Mesenchymal stem cell (in vitro differentiated cells and primary cell): ENCODE measurements at regions not wholly inside any gene's neighbourhood (a gene's known extent, or its start where the extent isn't known, plus 50 kb on each side); places are given as distances from the start of the nearest gene placed in this dataset.

ENCODE experiments used
- DNase-seq: peaks from one replicate; pipeline ENCODE4 v3.0.0-alpha.2; 2013
- H2AFZ ChIP-seq: one replicate; pipeline ENCODE4 v1.6.1; 2013; ENCODE audit warnings: low read depth, mild to moderate bottlenecking, control low read depth, inconsistent platforms, low read length, moderate library complexity
- H2AK5ac ChIP-seq: 2 replicates; pipeline ENCODE4 v1.6.1; 2013; ENCODE audit warnings: low read length, moderate library complexity, mild to moderate bottlenecking, inconsistent platforms; ENCODE audit not compliant: severe bottlenecking
- H2BK120ac ChIP-seq: one replicate; pipeline ENCODE4 v1.6.1; 2013; ENCODE audit warnings: low read depth, mild to moderate bottlenecking, inconsistent platforms, low read length, moderate library complexity
- H2BK12ac ChIP-seq, 2 experiments: one replicate each; pipeline ENCODE4 v1.6.1; 2013; ENCODE audit warnings: inconsistent platforms in 2 of 2, low read length in 2 of 2, mild to moderate bottlenecking in 2 of 2, moderate library complexity in 2 of 2, control low read depth in 1 of 2
- H2BK15ac ChIP-seq: one replicate; pipeline ENCODE4 v1.6.1; 2013; ENCODE audit warnings: mild to moderate bottlenecking, low read depth, inconsistent platforms; ENCODE audit not compliant: poor library complexity, severe bottlenecking
- H2BK5ac ChIP-seq: 2 replicates; pipeline ENCODE4 v1.6.1; 2013; ENCODE audit warnings: low read depth, mild to moderate bottlenecking, low read length, control low read depth, inconsistent platforms; ENCODE audit not compliant: poor library complexity, severe bottlenecking
- H3K14ac ChIP-seq, 2 experiments: one replicate each; pipeline ENCODE4 v1.6.1; 2013; ENCODE audit warnings: inconsistent platforms in 2 of 2, low read length in 2 of 2, control low read depth in 1 of 2, mild to moderate bottlenecking in 1 of 2, moderate library complexity in 1 of 2
- H3K18ac ChIP-seq, 2 experiments: one replicate each; pipeline ENCODE4 v1.6.1; 2013; ENCODE audit warnings: inconsistent platforms in 2 of 2, low read length in 2 of 2, control low read depth in 1 of 2, low read depth in 1 of 2, mild to moderate bottlenecking in 1 of 2
- H3K23ac ChIP-seq, 2 experiments: one replicate each; pipeline ENCODE4 v1.6.1; 2013; ENCODE audit warnings: inconsistent platforms in 2 of 2, low read length in 2 of 2, mild to moderate bottlenecking in 2 of 2, moderate library complexity in 2 of 2, control low read depth in 1 of 2
- H3K27ac ChIP-seq: 2 replicates; pipeline ENCODE4 v1.5.1; 2013; ENCODE audit warnings: mild to moderate bottlenecking, moderate library complexity, low read length, control low read depth, inconsistent platforms; ENCODE audit not compliant: poor library complexity, severe bottlenecking
- H3K27me3 ChIP-seq, 2 experiments: 2 replicates each; pipeline versions ENCODE4 v1.6.1 to v1.7.0; 2013; ENCODE audit warnings: low read length in 2 of 2, mild to moderate bottlenecking in 2 of 2, moderate library complexity in 2 of 2, control low read depth in 1 of 2, inconsistent platforms in 1 of 2; ENCODE audit not compliant: control insufficient read depth in 1 of 2, insufficient read depth in 1 of 2
- H3K36me3 ChIP-seq, 2 experiments: 2 replicates each; pipeline versions ENCODE4 v1.6.1 to v1.7.0; 2013; ENCODE audit warnings: low read length in 2 of 2, control low read depth in 1 of 2, inconsistent platforms in 1 of 2, low read depth in 1 of 2, mild to moderate bottlenecking in 1 of 2; ENCODE audit not compliant: insufficient read depth in 2 of 2, control insufficient read depth in 1 of 2
- H3K4ac ChIP-seq, 2 experiments: one replicate each; pipeline ENCODE4 v1.6.1; 2013; ENCODE audit warnings: inconsistent platforms in 2 of 2, low read length in 2 of 2, mild to moderate bottlenecking in 2 of 2, moderate library complexity in 2 of 2, control low read depth in 1 of 2, low read depth in 1 of 2
- H3K4me1 ChIP-seq: 2 replicates; pipeline ENCODE4 v1.6.1; 2013; ENCODE audit warnings: low read depth, low read length, control low read depth; ENCODE audit not compliant: control insufficient read depth, insufficient read depth
- H3K4me2 ChIP-seq: 2 replicates; pipeline ENCODE4 v1.6.1; 2013; ENCODE audit warnings: low read length, mild to moderate bottlenecking, inconsistent platforms; ENCODE audit not compliant: poor library complexity, severe bottlenecking
- H3K4me3 ChIP-seq, 2 experiments: 2 replicates each; pipeline versions ENCODE4 v1.5.1 to v1.7.0; 2013; ENCODE audit warnings: low read length in 2 of 2, mild to moderate bottlenecking in 2 of 2, control low read depth in 1 of 2, low read depth in 1 of 2; ENCODE audit not compliant: insufficient read depth in 1 of 2
- H3K79me1 ChIP-seq: replicated peaks from 2 replicates; pipeline ENCODE4 v1.6.1; 2013; ENCODE audit warnings: mild to moderate bottlenecking, control low read depth, low read length, inconsistent platforms; ENCODE audit not compliant: poor library complexity, severe bottlenecking
- H3K9ac ChIP-seq: 2 replicates; pipeline ENCODE4 v1.7.0; 2013; ENCODE audit warnings: mild to moderate bottlenecking, low read length, moderate library complexity
- H3K9me3 ChIP-seq: 2 replicates; pipeline ENCODE4 v1.7.0; 2013; ENCODE audit warnings: mild to moderate bottlenecking, low read length; ENCODE audit not compliant: control insufficient read depth
- H4K8ac ChIP-seq: one replicate; pipeline ENCODE4 v1.6.1; 2013; ENCODE audit warnings: inconsistent platforms, mild to moderate bottlenecking, low read length, moderate library complexity
- H4K91ac ChIP-seq: one replicate; pipeline ENCODE4 v1.6.1; 2013; ENCODE audit warnings: mild to moderate bottlenecking, low read length, inconsistent platforms
- WGBS: methylation state at CpG from one replicate; pipeline ENCODE4 v1.1.7; 2013; ENCODE audit warnings: mixed read lengths; 5-methylcytosine and 5-hydroxymethylcytosine counted together

DNA sequence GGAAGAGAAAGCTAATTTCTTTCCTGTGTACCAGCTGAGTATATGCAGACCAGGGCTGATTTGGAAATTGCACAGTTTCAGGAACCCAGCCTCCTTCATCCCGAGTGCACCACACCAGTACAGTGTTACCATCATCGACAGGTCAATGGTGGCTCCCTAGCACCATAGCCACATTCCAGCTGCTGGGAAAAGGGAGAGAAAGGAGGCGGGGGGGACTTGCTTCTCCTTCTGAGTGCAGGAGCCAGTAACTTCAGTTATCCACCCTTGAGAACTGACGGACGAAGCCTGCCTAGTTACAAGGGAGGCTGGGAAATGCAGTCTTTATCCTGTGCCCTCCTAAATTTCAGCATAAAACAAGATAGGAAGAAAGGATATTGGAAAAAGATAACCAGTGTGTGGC is 129.7 kb upstream of the PRICKLE2 start:
- Histone ChIP-seq H2AK5ac (peak overlapping the region; percentile 90), H3K4me1 (peaks cover 15% of the 10 kb centered on the region), H4K91ac (peak overlapping the region; percentile 9), H2BK120ac (peak overlapping the region; percentile 82), H3K4me2 (no peak overlapping the region), H2BK5ac (no peak overlapping the region), H3K9me3 (no peaks in the 10 kb centered on the region), H2AFZ (peak overlapping the region; percentile 78), H3K4me3 (no peak overlapping the region), H3K4ac (peak overlapping the region; percentile 20 to 90), H2BK15ac (peak overlapping the region; percentile 87), H3K27me3 (no peaks in the 10 kb centered on the region), H3K27ac (peak overlapping the region; percentile 82), H3K79me1 (peaks cover 1% of the 10 kb centered on the region), H4K8ac (peak overlapping the region; percentile 54), H3K23ac (peak overlapping the region in 1 of 2 experiments; percentile 60), H3K9ac (peak overlapping the region; percentile 7), H3K14ac (no peak overlapping the region), H2BK12ac (peak overlapping the region; percentile 7 to 95), H3K18ac (peak overlapping the region; percentile 89 to 91), H3K36me3 (no peaks in the 10 kb centered on the region)
- 68% methylated on average over 4 of the region's 5 CpGs for WGBS
- peak; percentile 40 for DNase-seq

DNA sequence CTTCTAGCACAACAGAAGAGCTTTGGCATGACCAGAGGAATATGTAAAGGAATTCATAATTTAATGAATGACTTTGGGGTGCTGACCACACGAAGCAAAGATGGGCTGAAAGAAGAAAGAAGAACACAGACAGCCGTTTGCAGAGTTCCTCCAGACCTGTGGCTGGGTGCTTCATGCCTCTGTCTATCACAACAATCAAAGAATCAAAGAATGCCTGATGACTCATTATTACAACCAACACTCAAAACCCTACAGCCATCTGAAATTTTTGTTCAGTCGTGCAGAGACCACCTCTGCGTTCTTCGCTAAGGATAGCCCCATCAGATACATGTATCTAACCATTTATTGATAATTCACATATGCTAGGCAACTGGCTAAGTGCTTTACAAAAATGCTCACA is 129.0 kb upstream of the PRICKLE2 start:
- no peaks in the 10 kb centered on the region for H3K27me3 ChIP-seq
- H2BK5ac ChIP-seq: no peak overlapping the region
- H3K23ac ChIP-seq: no peak overlapping the region
- peak overlapping the region in 1 of 2 experiments; percentile 24 for H3K4ac ChIP-seq
- 53% methylated on average over 5 of the region's 5 CpGs for WGBS
- H2AFZ ChIP-seq: no peak overlapping the region
- no peak overlapping the region for H3K4me2 ChIP-seq
- no peak overlapping the region for H3K9ac ChIP-seq
- no peaks in the 10 kb centered on the region for H3K9me3 ChIP-seq
- no peak overlapping the region for H2BK15ac ChIP-seq
- H2BK12ac ChIP-seq: peak overlapping the region in 1 of 2 experiments; percentile 70
- no peak overlapping the region for H2BK120ac ChIP-seq
- H3K36me3 ChIP-seq: no peaks in the 10 kb centered on the region
- H3K79me1 ChIP-seq: peaks cover 1% of the 10 kb centered on the region
- H3K14ac ChIP-seq: no peak overlapping the region
- no peak overlapping the region for H4K91ac ChIP-seq
- H4K8ac ChIP-seq: no peak overlapping the region
- H3K18ac ChIP-seq: no peak overlapping the region
- H3K27ac ChIP-seq: peak overlapping the region; percentile 82
- no peak overlapping the region for H2AK5ac ChIP-seq
- DNase-seq: peak; percentile 52
- H3K4me1 ChIP-seq: peaks cover 15% of the 10 kb centered on the region
- H3K4me3 ChIP-seq: no peak overlapping the region

DNA sequence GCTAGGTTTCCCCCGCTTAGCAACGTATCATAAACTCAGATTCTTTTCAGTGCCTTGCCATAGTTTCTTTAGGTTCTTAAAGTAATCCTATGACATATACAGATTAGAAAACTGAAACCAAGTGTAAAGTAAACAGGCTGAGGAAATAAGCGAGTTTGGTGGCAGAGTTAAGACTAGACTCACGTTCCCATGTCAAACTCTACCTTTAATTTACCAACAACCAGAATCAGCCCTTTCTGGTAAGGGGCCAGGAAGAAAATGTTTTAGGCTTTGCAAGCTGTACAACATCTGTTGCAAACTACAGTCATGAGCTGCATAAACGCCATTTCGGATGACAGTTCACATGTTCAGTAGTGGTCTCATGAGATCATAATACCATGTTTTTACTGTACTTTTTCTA is 128.0 kb upstream of the PRICKLE2 start:
- peak overlapping the region in 1 of 2 experiments; percentile 2 for H2BK12ac ChIP-seq
- H3K4me3 ChIP-seq: no peak overlapping the region
- H3K4me2 ChIP-seq: no peak overlapping the region
- H2BK15ac ChIP-seq: no peak overlapping the region
- peaks cover 1% of the 10 kb centered on the region for H3K79me1 ChIP-seq
- no peaks in the 10 kb centered on the region for H3K27me3 ChIP-seq
- no peak overlapping the region for H2BK5ac ChIP-seq
- no peak overlapping the region for H2BK120ac ChIP-seq
- WGBS: 0% methylated on average over 1 of the region's 6 CpGs
- H3K27ac ChIP-seq: no peak overlapping the region
- H3K9ac ChIP-seq: peak overlapping the region; percentile 51
- no peaks in the 10 kb centered on the region for H3K36me3 ChIP-seq
- H2AFZ ChIP-seq: no peak overlapping the region
- peaks cover 16% of the 10 kb centered on the region for H3K4me1 ChIP-seq
- H3K18ac ChIP-seq: peak overlapping the region in 1 of 2 experiments; percentile 45
- no peaks in the 10 kb centered on the region for H3K9me3 ChIP-seq
- H4K8ac ChIP-seq: no peak overlapping the region
- no peak overlapping the region for H3K23ac ChIP-seq
- H4K91ac ChIP-seq: no peak overlapping the region
- H3K14ac ChIP-seq: no peak overlapping the region
- no peak overlapping the region for H2AK5ac ChIP-seq
- H3K4ac ChIP-seq: no peak overlapping the region
- DNase-seq: peak; percentile 76

DNA sequence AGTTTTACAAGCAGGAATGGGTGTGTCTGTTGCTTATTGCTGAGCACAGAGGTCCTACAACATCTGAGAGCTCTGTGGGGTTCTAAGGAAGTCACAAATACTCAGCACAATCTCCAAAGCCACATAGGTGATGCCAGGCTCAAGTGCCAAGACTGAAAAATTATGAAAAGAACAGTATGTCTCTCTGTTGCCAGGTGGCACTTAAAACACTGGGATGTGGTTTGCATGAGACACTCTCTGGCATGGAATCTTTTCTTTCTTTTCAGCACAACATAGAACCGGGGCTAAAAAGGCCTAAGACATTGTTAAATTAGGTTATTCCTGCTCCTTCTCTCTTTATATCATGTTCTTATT is 127.3 kb upstream of the PRICKLE2 start:
- peak overlapping the region; percentile 51 for H3K9ac ChIP-seq
- H3K27me3 ChIP-seq: no peaks in the 10 kb centered on the region
- peak overlapping the region; percentile 27 for H3K4me2 ChIP-seq
- 40% methylated on average over 1 of the region's 1 CpG for WGBS
- H3K36me3 ChIP-seq: no peaks in the 10 kb centered on the region
- no peak overlapping the region for H2BK15ac ChIP-seq
- no peak overlapping the region for H2BK5ac ChIP-seq
- no peak overlapping the region for H4K91ac ChIP-seq
- peaks cover 1% of the 10 kb centered on the region for H3K79me1 ChIP-seq
- H3K4me3 ChIP-seq: no peak overlapping the region
- H3K9me3 ChIP-seq: no peaks in the 10 kb centered on the region
- H3K23ac ChIP-seq: no peak overlapping the region
- peak overlapping the region; percentile 75 for H3K27ac ChIP-seq
- H3K4me1 ChIP-seq: peaks cover 16% of the 10 kb centered on the region
- H3K18ac ChIP-seq: peak overlapping the region in 1 of 2 experiments; percentile 84
- peak overlapping the region; percentile 54 for H2AK5ac ChIP-seq
- H2BK12ac ChIP-seq: peak overlapping the region; percentile 71 to 89
- no peak overlapping the region for H3K14ac ChIP-seq
- DNase-seq: peak; percentile 40
- no peak overlapping the region for H2AFZ ChIP-seq
- no peak overlapping the region for H4K8ac ChIP-seq
- no peak overlapping the region for H2BK120ac ChIP-seq
- H3K4ac ChIP-seq: peak overlapping the region in 1 of 2 experiments; percentile 73
